Keratinocyte (primary cell): ENCODE measurements at regions not wholly inside any gene's neighbourhood (a gene's known extent, or its start where the extent isn't known, plus 50 kb on each side); places are given as distances from the start of the nearest gene placed in this dataset.

Experiments used
- DNase-seq: peaks from one replicate; pipeline ENCODE4 v3.0.0-alpha.2; 2011; ENCODE audit warnings: low read depth, missing footprints, low spot score
- FAIRE-seq: peaks from 2 replicates; lab custom pipeline; 2011; peaks lifted over from hg19 to GRCh38; lab: Jason Lieb, UNC
- H2AFZ ChIP-seq: 2 replicates; pipeline ENCODE4 v1.6.0; 2012; ENCODE audit warnings: low read length, control low read depth, inconsistent platforms; ENCODE audit not compliant: control insufficient read depth
- H3K27ac ChIP-seq: 2 replicates; pipeline ENCODE4 v1.5.1; 2011; ENCODE audit warnings: low read length; ENCODE audit not compliant: control insufficient read depth, insufficient read depth
- H3K27me3 ChIP-seq: 3 replicates; pipeline ENCODE4 v1.6.0; 2011; ENCODE audit warnings: low read length; ENCODE audit not compliant: control insufficient read depth, insufficient read depth; ENCODE audit errors: extremely low read depth
- H3K36me3 ChIP-seq, 2 experiments: 2 replicates in 1 of 2; 3 replicates in 1 of 2; pipeline ENCODE4 v1.5.1; 2011; ENCODE audit warnings: low read length in 2 of 2, mild to moderate bottlenecking in 1 of 2; ENCODE audit not compliant: control insufficient read depth in 2 of 2, insufficient read depth in 2 of 2; ENCODE audit errors: extremely low read depth in 1 of 2
- H3K4me1 ChIP-seq: 3 replicates; pipeline ENCODE4 v1.5.1; 2011; ENCODE audit warnings: low read length; ENCODE audit not compliant: control insufficient read depth, insufficient read depth; ENCODE audit errors: extremely low read depth
- H3K4me2 ChIP-seq: 3 replicates; pipeline ENCODE4 v1.6.0; 2011; ENCODE audit warnings: low read depth, low read length; ENCODE audit not compliant: control insufficient read depth, insufficient read depth; ENCODE audit errors: extremely low read depth
- H3K4me3 ChIP-seq, 3 experiments: fragments of 200-600 bp in 1 of 3; sonication (generic) in 1 of 3; 2 replicates in 2 of 3; 3 replicates in 1 of 3; pipeline ENCODE4 v1.5.1; 2011 to 2016; ENCODE audit warnings: low read length in 3 of 3, mild to moderate bottlenecking in 3 of 3, control low read depth in 2 of 3, inconsistent platforms in 1 of 3, low read depth in 1 of 3, mixed read lengths in 1 of 3, mixed run types in 1 of 3, moderate library complexity in 1 of 3; ENCODE audit not compliant: control insufficient read depth in 2 of 3, insufficient read depth in 2 of 3; ENCODE audit errors: extremely low read depth in 1 of 3
- H3K79me2 ChIP-seq: 2 replicates; pipeline ENCODE4 v1.6.0; 2012; ENCODE audit warnings: low read length; ENCODE audit not compliant: control insufficient read depth, insufficient read depth
- H3K9ac ChIP-seq: 3 replicates; pipeline ENCODE4 v1.6.0; 2011; ENCODE audit warnings: low read length; ENCODE audit not compliant: control insufficient read depth, insufficient read depth; ENCODE audit errors: extremely low read depth
- H3K9me1 ChIP-seq: 3 replicates; pipeline ENCODE4 v1.6.0; 2011; ENCODE audit warnings: low read length; ENCODE audit not compliant: control insufficient read depth, insufficient read depth; ENCODE audit errors: extremely low read depth
- H3K9me3 ChIP-seq: 2 replicates; pipeline ENCODE4 v1.5.1; 2012; ENCODE audit warnings: low read depth, low read length; ENCODE audit not compliant: control insufficient read depth
- H4K20me1 ChIP-seq: 3 replicates; pipeline ENCODE4 v1.6.0; 2011; ENCODE audit warnings: low read length; ENCODE audit not compliant: control insufficient read depth, insufficient read depth; ENCODE audit errors: extremely low read depth
- EZH2 ChIP-seq: IDR thresholded peaks from one replicate; pipeline ENCODE4 v1.6.1; 2012; ENCODE audit warnings: inconsistent platforms, mild to moderate bottlenecking, low read length, moderate library complexity
- dilution Hi-C: fragments of 300-500 bp; cut with MboI; formaldehyde crosslinking; loops from one replicate; pipeline ENCODE4 v1.7.0; 2020; ENCODE audit warnings: low sequenced_read_pairs; ENCODE audit not compliant: extremely low pct_ligation_motif_present
- TF ChIP-seq, protein P1 (sequence below), 3 experiments: IDR thresholded peaks in 1 of 3; conservative IDR thresholded peaks in 1 of 3; optimal IDR thresholded peaks in 1 of 3; 2 replicates in 2 of 3; 3 replicates in 1 of 3; pipeline versions ENCODE3 to v1.5.1; 2011; ENCODE audit warnings: low read length in 3 of 3, mild to moderate bottlenecking in 3 of 3, moderate library complexity in 2 of 3, control low read depth in 1 of 3, inconsistent platforms in 1 of 3; ENCODE audit not compliant: insufficient read depth in 2 of 3; ENCODE audit errors: extremely low read depth in 1 of 3

GRCh38 chr5:112663146-112663545, 74.5 kb upstream of the APC start:
- Histone ChIP-seq H3K27me3 (no peaks in the 10 kb centered on the region), H3K4me1 (no peaks in the 10 kb centered on the region), H3K9me1 (no peaks in the 10 kb centered on the region), H3K4me2 (no peak overlapping the region), H2AFZ (no peak overlapping the region), H4K20me1 (no peaks in the 10 kb centered on the region), H3K27ac (no peak overlapping the region), H3K79me2 (no peaks in the 10 kb centered on the region), H3K9ac (no peak overlapping the region), H3K36me3 (no peaks in the 10 kb centered on the region), H3K9me3 (no peaks in the 10 kb centered on the region), H3K4me3 (no peak overlapping the region)
- FAIRE-seq: no peak
- dilution Hi-C loops: no loop called here
- no peak for TF ChIP-seq EZH2
- TF ChIP-seq, protein P1, sequence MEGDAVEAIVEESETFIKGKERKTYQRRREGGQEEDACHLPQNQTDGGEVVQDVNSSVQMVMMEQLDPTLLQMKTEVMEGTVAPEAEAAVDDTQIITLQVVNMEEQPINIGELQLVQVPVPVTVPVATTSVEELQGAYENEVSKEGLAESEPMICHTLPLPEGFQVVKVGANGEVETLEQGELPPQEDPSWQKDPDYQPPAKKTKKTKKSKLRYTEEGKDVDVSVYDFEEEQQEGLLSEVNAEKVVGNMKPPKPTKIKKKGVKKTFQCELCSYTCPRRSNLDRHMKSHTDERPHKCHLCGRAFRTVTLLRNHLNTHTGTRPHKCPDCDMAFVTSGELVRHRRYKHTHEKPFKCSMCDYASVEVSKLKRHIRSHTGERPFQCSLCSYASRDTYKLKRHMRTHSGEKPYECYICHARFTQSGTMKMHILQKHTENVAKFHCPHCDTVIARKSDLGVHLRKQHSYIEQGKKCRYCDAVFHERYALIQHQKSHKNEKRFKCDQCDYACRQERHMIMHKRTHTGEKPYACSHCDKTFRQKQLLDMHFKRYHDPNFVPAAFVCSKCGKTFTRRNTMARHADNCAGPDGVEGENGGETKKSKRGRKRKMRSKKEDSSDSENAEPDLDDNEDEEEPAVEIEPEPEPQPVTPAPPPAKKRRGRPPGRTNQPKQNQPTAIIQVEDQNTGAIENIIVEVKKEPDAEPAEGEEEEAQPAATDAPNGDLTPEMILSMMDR (optimal IDR thresholded peaks at IDR 0.05 in 1 of 3, IDR thresholded peaks at IDR 0.05 in 1 of 3, conservative IDR thresholded peaks at IDR 0.05 in 1 of 3; ENCODE audit: extremely low read depth in 1 of 3, insufficient read depth in 2 of 3, low read length in 3 of 3): no peak
- no peak for DNase-seq

DNA sequence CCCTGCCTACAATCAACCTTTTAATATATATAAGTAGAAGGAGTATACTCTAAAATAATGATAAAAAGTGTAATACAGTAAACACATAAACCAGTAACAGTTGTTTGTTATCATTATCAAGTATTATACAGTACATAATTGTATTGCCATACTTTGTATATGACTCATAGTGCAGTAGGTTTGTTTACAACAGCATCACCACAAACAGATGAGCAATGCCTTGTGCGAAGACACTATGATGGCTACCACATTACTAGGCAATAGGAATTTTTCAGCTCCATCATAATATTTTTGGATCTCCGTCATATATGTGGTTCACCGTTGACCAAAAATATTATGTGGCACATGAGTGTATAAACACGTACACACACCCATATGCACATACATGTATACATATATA, 69.7 kb upstream of the APC start:
- H3K79me2 ChIP-seq: no peaks in the 10 kb centered on the region
- H3K9ac ChIP-seq: no peak overlapping the region
- FAIRE-seq: no peak
- H3K9me3 ChIP-seq: no peaks in the 10 kb centered on the region
- H2AFZ ChIP-seq: no peak overlapping the region
- no peaks in the 10 kb centered on the region for H3K36me3 ChIP-seq
- no peaks in the 10 kb centered on the region for H3K27me3 ChIP-seq
- TF ChIP-seq, protein P1 (optimal IDR thresholded peaks at IDR 0.05 in 1 of 3, IDR thresholded peaks at IDR 0.05 in 1 of 3, conservative IDR thresholded peaks at IDR 0.05 in 1 of 3; ENCODE audit: extremely low read depth in 1 of 3, insufficient read depth in 2 of 3, low read length in 3 of 3): no peak
- no peak for TF ChIP-seq EZH2
- no peak overlapping the region for H3K4me2 ChIP-seq
- dilution Hi-C loops: no loop called here
- DNase-seq: no peak
- H4K20me1 ChIP-seq: no peaks in the 10 kb centered on the region
- H3K4me1 ChIP-seq: no peaks in the 10 kb centered on the region
- H3K4me3 ChIP-seq: no peak overlapping the region
- no peak overlapping the region for H3K27ac ChIP-seq
- H3K9me1 ChIP-seq: no peaks in the 10 kb centered on the region
